Right lung (tissue), 2 donors: ENCODE measurements at regions not wholly inside any gene's neighbourhood (a gene's known extent, or its start where the extent isn't known, plus 50 kb on each side); places are given as distances from the start of the nearest gene placed in this dataset.

Source experiments
- DNase-seq, 2 donors: peaks; one replicate each; pipeline ENCODE4 v3.0.0-alpha.2; 2013

GRCh38 chr6:48912503-48912902 lies 550.5 kb downstream of the MMUT start:
- no peak for DNase-seq

GRCh38 chr6:48904809-48905208 lies 558.2 kb downstream of the MMUT start:
- DNase-seq = no peak

GRCh38 chr6:48894469-48894868 lies 568.6 kb downstream of the MMUT start:
- no peak for DNase-seq

GRCh38 chr6:48893048-48893447 lies 570.0 kb downstream of the MMUT start:
- DNase-seq = no peak

GRCh38 chr6:48891308-48891707 lies 571.7 kb downstream of the MMUT start:
- no peak for DNase-seq

- DNase-seq = no peak
Measured at GRCh38 chr6:48889429-48889828, 573.6 kb downstream of the MMUT start.

- DNase-seq = no peak
Measured at GRCh38 chr6:48883116-48883515, 579.9 kb downstream of the MMUT start.

GRCh38 chr6:48881551-48881950 lies 581.5 kb downstream of the MMUT start:
- no peak for DNase-seq

- DNase-seq = no peak
Measured at GRCh38 chr6:48869595-48869994, 593.5 kb downstream of the MMUT start.

- no peak for DNase-seq
Measured at GRCh38 chr6:48866682-48867081, 596.4 kb downstream of the MMUT start.

- no peak for DNase-seq
Measured at GRCh38 chr6:48860175-48860574, 602.9 kb downstream of the MMUT start.

GRCh38 chr6:48859562-48860123 lies 603.4 kb downstream of the MMUT start:
- no peak for DNase-seq

- no peak for DNase-seq
Measured at GRCh38 chr6:48845219-48845618, 617.8 kb downstream of the MMUT start.

GRCh38 chr6:48844696-48845095 lies 618.4 kb downstream of the MMUT start:
- no peak for DNase-seq

- no peak for DNase-seq
Measured at GRCh38 chr6:48840896-48841295, 622.2 kb downstream of the MMUT start.

- no peak for DNase-seq
Measured at GRCh38 chr6:48839206-48839605, 623.8 kb downstream of the MMUT start.

GRCh38 chr6:48837744-48838143 lies 625.3 kb downstream of the MMUT start:
- DNase-seq = no peak

- no peak for DNase-seq
Measured at GRCh38 chr6:48835421-48835958, 627.6 kb downstream of the MMUT start.

- no peak for DNase-seq
Measured at GRCh38 chr6:48834706-48835105, 628.3 kb downstream of the MMUT start.

- DNase-seq = no peak
Measured at GRCh38 chr6:48833916-48834315, 629.1 kb downstream of the MMUT start.

GRCh38 chr6:48826901-48827701 lies 636.0 kb downstream of the MMUT start:
- DNase-seq = no peak

- DNase-seq = no peak
Measured at GRCh38 chr6:48826152-48826515, 636.9 kb downstream of the MMUT start.

GRCh38 chr6:48825501-48826151 lies 637.4 kb downstream of the MMUT start:
- DNase-seq = no peak
